Endothelial cell of umbilical vein (primary cell): ENCODE measurements at regions not wholly inside any gene's neighbourhood (a gene's known extent, or its start where the extent isn't known, plus 50 kb on each side); places are given as distances from the start of the nearest gene placed in this dataset.
"Not testable (repeated sequence)": the region's sequence is repeated elsewhere in the genome, so short reads cannot be mapped to it uniquely, and the experiment has no call there.

Experiments used
- BruUV-seq: library from RNA; stranded (reverse); fragments of 400-500 nt; replicated peaks from 2 replicates; lab custom pipeline; 2021; lab: Mats Ljungman, UMichigan
- CTCF ChIA-PET: fragments of 300-600, 350-600 bp; sonication (Branson Sonifier 250); formaldehyde crosslinking; loops from one replicate; lab custom pipeline; 2021; ENCODE audit warnings: antibody characterized with exemption, inconsistent platforms; lab: Charles Lee
- POLR2A ChIA-PET: fragments of 300-600, 350-600 bp; sonication (Branson Sonifier 250); formaldehyde crosslinking; loops from one replicate; lab custom pipeline; 2021; ENCODE audit warnings: antibody characterized with exemption, inconsistent platforms; lab: Charles Lee
- DNase-seq: peaks from one replicate; pipeline ENCODE4 v3.0.0-alpha.2; 2011; ENCODE audit warnings: low read depth, low spot score
- FAIRE-seq: peaks from 2 replicates; lab custom pipeline; 2011; peaks lifted over from hg19 to GRCh38; lab: Jason Lieb, UNC
- H2AFZ ChIP-seq: 2 replicates; pipeline ENCODE4 v1.6.0; 2012; ENCODE audit warnings: low read depth, low read length, control low read depth, inconsistent platforms
- H3K27ac ChIP-seq: 2 replicates; pipeline ENCODE4 v1.5.1; 2011; ENCODE audit warnings: low read depth, mild to moderate bottlenecking, control low read depth, low read length, moderate library complexity; ENCODE audit not compliant: insufficient read depth
- H3K27me3 ChIP-seq, 2 experiments: 2 replicates each; pipeline versions ENCODE4 v1.6.0 to v1.6.1; 2011; ENCODE audit warnings: low read length in 2 of 2, mixed read lengths in 1 of 2; ENCODE audit not compliant: control insufficient read depth in 2 of 2, insufficient read depth in 2 of 2
- H3K36me3 ChIP-seq, 2 experiments: 2 replicates in 1 of 2; 3 replicates in 1 of 2; pipeline ENCODE4 v1.5.1; 2011; ENCODE audit warnings: low read length in 2 of 2, mild to moderate bottlenecking in 1 of 2, moderate library complexity in 1 of 2; ENCODE audit not compliant: control insufficient read depth in 2 of 2, insufficient read depth in 2 of 2; ENCODE audit errors: extremely low read depth in 1 of 2
- H3K4me1 ChIP-seq: 3 replicates; pipeline ENCODE4 v1.5.1; 2011; ENCODE audit warnings: mild to moderate bottlenecking, low read length; ENCODE audit not compliant: control insufficient read depth, insufficient read depth; ENCODE audit errors: extremely low read depth
- H3K4me2 ChIP-seq: 2 replicates; pipeline ENCODE4 v1.6.1; 2011; ENCODE audit warnings: low read length, control low read depth, mixed read lengths; ENCODE audit not compliant: insufficient read depth
- H3K4me3 ChIP-seq, 3 experiments: fragments of 200-600 bp in 1 of 3; sonication (generic), shearing (Covaris generic) in 1 of 3; replicated peaks in 1 of 3; 2 replicates each; pipeline ENCODE4 v1.5.1; 2011 to 2016; ENCODE audit warnings: control low read depth in 3 of 3, low read length in 3 of 3, mild to moderate bottlenecking in 2 of 3, inconsistent platforms in 1 of 3, low read depth in 1 of 3, moderate library complexity in 1 of 3; ENCODE audit not compliant: insufficient read depth in 1 of 3
- H3K79me2 ChIP-seq: 2 replicates; pipeline ENCODE4 v1.6.0; 2012; ENCODE audit warnings: low read length, inconsistent platforms; ENCODE audit not compliant: control insufficient read depth, insufficient read depth
- H3K9ac ChIP-seq: replicated peaks from 2 replicates; pipeline ENCODE3; 2011; ENCODE audit warnings: low read length, control low read depth; ENCODE audit not compliant: insufficient read depth; ENCODE audit errors: extremely low read depth
- H3K9me1 ChIP-seq: replicated peaks from 3 replicates; pipeline ENCODE4 v1.6.0; 2011; ENCODE audit warnings: mild to moderate bottlenecking, low read length; ENCODE audit not compliant: control insufficient read depth, insufficient read depth; ENCODE audit errors: extremely low read depth
- H3K9me3 ChIP-seq: replicated peaks from 2 replicates; pipeline ENCODE4 v1.5.1; 2012; ENCODE audit warnings: low read length, inconsistent platforms; ENCODE audit not compliant: control insufficient read depth, insufficient read depth
- H4K20me1 ChIP-seq: replicated peaks from 2 replicates; pipeline ENCODE3; 2011; ENCODE audit warnings: mild to moderate bottlenecking, low read length; ENCODE audit not compliant: control insufficient read depth, insufficient read depth; ENCODE audit errors: extremely low read depth
- EZH2 ChIP-seq: IDR thresholded peaks from 2 replicates; pipeline ENCODE4 v1.6.1; 2012; ENCODE audit warnings: borderline replicate concordance, low read depth, mild to moderate bottlenecking, moderate library complexity, low read length, inconsistent platforms; ENCODE audit not compliant: severe bottlenecking
- FOS ChIP-seq: IDR thresholded peaks from 2 replicates; pipeline ENCODE4 v1.6.1; 2011; ENCODE audit warnings: mild to moderate bottlenecking, low read length, moderate library complexity, borderline replicate concordance; ENCODE audit not compliant: insufficient read depth
- GATA2 ChIP-seq: IDR thresholded peaks from 2 replicates; pipeline ENCODE4 v1.7.0; 2011; ENCODE audit warnings: low read depth, mild to moderate bottlenecking, moderate library complexity, mixed read lengths, low read length; ENCODE audit not compliant: insufficient read length, insufficient read depth
- JUN ChIP-seq: IDR thresholded peaks from 2 replicates; pipeline ENCODE4 v1.6.1; 2011; ENCODE audit warnings: borderline replicate concordance, low read depth; ENCODE audit not compliant: insufficient read length, insufficient read depth
- MYC ChIP-seq: IDR thresholded peaks from one replicate; pipeline ENCODE4 v1.6.1; 2011; ENCODE audit warnings: mild to moderate bottlenecking, low read depth, low read length
- POLR2A ChIP-seq: IDR thresholded peaks from 2 replicates; pipeline ENCODE4 v1.6.1; 2012; ENCODE audit warnings: low read depth, mild to moderate bottlenecking, control low read depth, low read length
- POLR2AphosphoS5 ChIP-seq: IDR thresholded peaks from 2 replicates; pipeline ENCODE4 v1.6.1; 2012; ENCODE audit warnings: low read depth, mild to moderate bottlenecking, control low read depth, low read length, moderate library complexity; ENCODE audit not compliant: insufficient read depth
- dilution Hi-C: fragments of 300-500 bp; cut with MboI; formaldehyde crosslinking; loops from one replicate; pipeline ENCODE4 v1.15.0; 2019; ENCODE audit warnings: low sequenced_read_pairs; ENCODE audit not compliant: extremely low pct_ligation_motif_present
- intact Hi-C: fragments of 100-400 bp; cut with micrococcal nuclease; formaldehyde crosslinking; loops from one replicate; pipeline ENCODE4 v1.10.0; 2022
- TF ChIP-seq, protein P1 (sequence below): IDR thresholded peaks from 2 replicates; pipeline ENCODE4 v1.6.1; 2011; ENCODE audit not compliant: insufficient read depth, insufficient read length
- TF ChIP-seq, protein P2 (sequence below), 2 donors: IDR thresholded peaks; 1 replicate in 1 of 2; 2 replicates in 1 of 2; pipeline ENCODE4 v1.5.1; 2011; ENCODE audit warnings: low read length in 2 of 2, mild to moderate bottlenecking in 2 of 2, moderate library complexity in 2 of 2, control low read depth in 1 of 2, inconsistent platforms in 1 of 2, low read depth in 1 of 2; ENCODE audit not compliant: insufficient read depth in 1 of 2; ENCODE audit errors: extremely low read depth in 1 of 2

DNA sequence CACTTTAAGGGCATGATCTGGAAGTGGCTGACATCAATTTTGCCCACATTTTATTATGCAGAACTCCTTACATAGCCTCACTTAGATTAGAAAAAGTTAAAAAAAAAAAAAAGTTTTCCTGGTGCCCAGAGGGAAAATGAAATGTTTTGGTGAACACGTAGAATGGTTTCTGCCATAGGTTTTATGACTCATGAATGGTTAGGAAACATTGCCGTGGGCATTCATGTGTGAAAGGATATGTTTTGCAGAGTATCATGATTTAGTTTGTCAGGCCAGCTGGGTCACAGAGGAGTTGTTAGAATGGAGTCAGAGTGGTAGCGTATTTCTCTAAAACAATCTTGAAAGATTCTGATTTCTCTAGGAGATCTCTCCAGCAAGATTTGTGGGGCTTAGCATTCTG, 133.8 kb downstream of the MRPL57 start:
- no peaks in the 10 kb centered on the region for H3K79me2 ChIP-seq
- CTCF ChIA-PET = interaction anchor here (2.3 kb wide), 1 partner anchor 12 kb away, joined by 8 read pairs; no protein-coding TSS in a partner anchor
- FAIRE-seq (no peak), DNase-seq (no peak)
- no peak overlapping the region for H3K4me2 ChIP-seq
- POLR2A ChIA-PET = no interaction called here
- intact Hi-C loops = no loop called here
- BruUV-seq = no TSS peak
- H3K27ac ChIP-seq = no peak overlapping the region
- H3K9me3 ChIP-seq = no peaks in the 10 kb centered on the region
- no peaks in the 10 kb centered on the region for H3K27me3 ChIP-seq
- dilution Hi-C loops = no loop called here
- TF ChIP-seq, protein P1, sequence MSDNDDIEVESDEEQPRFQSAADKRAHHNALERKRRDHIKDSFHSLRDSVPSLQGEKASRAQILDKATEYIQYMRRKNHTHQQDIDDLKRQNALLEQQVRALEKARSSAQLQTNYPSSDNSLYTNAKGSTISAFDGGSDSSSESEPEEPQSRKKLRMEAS = no peak
- no peak for TF ChIP-seq POLR2A
- no peak for TF ChIP-seq POLR2AphosphoS5
- TF ChIP-seq MYC = no peak
- no peak for TF ChIP-seq GATA2
- TF ChIP-seq, protein P2, sequence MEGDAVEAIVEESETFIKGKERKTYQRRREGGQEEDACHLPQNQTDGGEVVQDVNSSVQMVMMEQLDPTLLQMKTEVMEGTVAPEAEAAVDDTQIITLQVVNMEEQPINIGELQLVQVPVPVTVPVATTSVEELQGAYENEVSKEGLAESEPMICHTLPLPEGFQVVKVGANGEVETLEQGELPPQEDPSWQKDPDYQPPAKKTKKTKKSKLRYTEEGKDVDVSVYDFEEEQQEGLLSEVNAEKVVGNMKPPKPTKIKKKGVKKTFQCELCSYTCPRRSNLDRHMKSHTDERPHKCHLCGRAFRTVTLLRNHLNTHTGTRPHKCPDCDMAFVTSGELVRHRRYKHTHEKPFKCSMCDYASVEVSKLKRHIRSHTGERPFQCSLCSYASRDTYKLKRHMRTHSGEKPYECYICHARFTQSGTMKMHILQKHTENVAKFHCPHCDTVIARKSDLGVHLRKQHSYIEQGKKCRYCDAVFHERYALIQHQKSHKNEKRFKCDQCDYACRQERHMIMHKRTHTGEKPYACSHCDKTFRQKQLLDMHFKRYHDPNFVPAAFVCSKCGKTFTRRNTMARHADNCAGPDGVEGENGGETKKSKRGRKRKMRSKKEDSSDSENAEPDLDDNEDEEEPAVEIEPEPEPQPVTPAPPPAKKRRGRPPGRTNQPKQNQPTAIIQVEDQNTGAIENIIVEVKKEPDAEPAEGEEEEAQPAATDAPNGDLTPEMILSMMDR (IDR thresholded peaks at IDR 0.05; ENCODE audit: extremely low read depth in 1 of 2, insufficient read depth in 1 of 2, low read depth in 1 of 2, low read length in 2 of 2) = no peak
- no peak for TF ChIP-seq JUN
- TF ChIP-seq EZH2 = no peak
- TF ChIP-seq FOS = no peak
- no peak overlapping the region for H3K9ac ChIP-seq
- no peaks in the 10 kb centered on the region for H4K20me1 ChIP-seq
- no peak overlapping the region for H2AFZ ChIP-seq
- no peaks in the 10 kb centered on the region for H3K36me3 ChIP-seq
- H3K4me3 ChIP-seq = no peak overlapping the region
- H3K4me1 ChIP-seq = no peaks in the 10 kb centered on the region
- no peaks in the 10 kb centered on the region for H3K9me1 ChIP-seq

DNA sequence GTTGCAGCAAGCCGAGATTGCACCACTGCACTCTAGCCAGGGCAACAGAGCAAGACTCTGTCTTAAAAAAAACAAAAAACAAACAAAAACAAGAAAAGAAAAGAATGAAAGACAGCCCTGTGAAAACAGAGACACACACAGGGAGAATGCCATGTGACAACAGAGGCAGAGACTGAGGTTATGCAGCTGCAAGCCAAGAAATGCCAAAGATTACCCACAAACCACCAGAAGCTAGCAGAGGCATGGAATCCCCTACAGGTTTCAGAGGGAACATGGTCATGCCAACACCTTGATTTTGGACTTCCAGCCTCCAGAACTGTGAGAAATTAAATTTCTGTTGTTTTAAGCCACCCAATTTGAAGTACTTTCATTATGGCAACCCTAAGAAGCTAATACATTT, 138.5 kb downstream of the MRPL57 start:
- FAIRE-seq, CTCF ChIA-PET, intact Hi-C loops: not testable (repeated sequence)

More for the DNA sequence above, 138.5 kb downstream of the MRPL57 start:
- BruUV-seq, H3K9me1 ChIP-seq, DNase-seq, H3K27ac ChIP-seq, H3K9me3 ChIP-seq, H3K4me1 ChIP-seq, H3K9ac ChIP-seq, dilution Hi-C loops, H2AFZ ChIP-seq, POLR2A ChIA-PET, H3K4me3 ChIP-seq, H3K27me3 ChIP-seq, H3K36me3 ChIP-seq, H3K4me2 ChIP-seq, H3K79me2 ChIP-seq, H4K20me1 ChIP-seq: not testable (repeated sequence)
